GM12878 (cell line): ENCODE measurements at regions not wholly inside any gene's neighbourhood (a gene's known extent, or its start where the extent isn't known, plus 50 kb on each side); places are given as distances from the start of the nearest gene placed in this dataset.

Experiments used
- ATAC-seq: fragments of 200-7000 bp; cut with Tn5 transposase; 3 replicates; pipeline ENCODE4 v1.9.1; 2020; ENCODE audit warnings: mild to moderate bottlenecking, moderate library complexity
- BruUV-seq: library from RNA; stranded (reverse); fragments of 400-500 nt; replicated peaks from 2 replicates; lab custom pipeline; 2021; lab: Mats Ljungman, UMichigan
- CTCF ChIA-PET: fragments of 300-600 bp; sonication (Branson Sonifier 250); formaldehyde crosslinking; extraction: SDS; loops from one replicate; lab custom pipeline; 2021; ENCODE audit warnings: inconsistent platforms; lab: Yijun Ruan, JAX
- POLR2A ChIA-PET: fragments of 350-600 bp; formaldehyde crosslinking; extraction: SDS; loops from one replicate; lab custom pipeline; 2021; ENCODE audit warnings: inconsistent platforms; lab: Charles Lee
- RAD21 ChIA-PET: fragments of 300-600 bp; sonication (Branson Sonifier 250); formaldehyde crosslinking; loops from one replicate; lab custom pipeline; 2023; ENCODE audit warnings: antibody characterized with exemption; ENCODE audit not compliant: unreplicated experiment; lab: Charles Lee
- SMC1A ChIA-PET: fragments of 300-600 bp; sonication (Branson Sonifier 250); formaldehyde crosslinking; loops from one replicate; lab custom pipeline; 2023; ENCODE audit not compliant: unreplicated experiment, uncharacterized antibody; lab: Charles Lee
- DNase-seq: peaks from one replicate; pipeline ENCODE4 v3.0.0-alpha.2; 2011; ENCODE audit warnings: low read depth, low spot score
- FAIRE-seq: peaks from 3 replicates; lab custom pipeline; 2011; peaks lifted over from hg19 to GRCh38; lab: Jason Lieb, UNC
- H2AFZ ChIP-seq: 2 replicates; pipeline ENCODE4 v1.6.0; 2011; ENCODE audit warnings: low read depth, low read length, control low read depth; ENCODE audit not compliant: control insufficient read depth
- H3K27ac ChIP-seq: 2 replicates; pipeline ENCODE4 v1.5.1; 2011; ENCODE audit warnings: control low read depth; ENCODE audit not compliant: control insufficient read depth, insufficient read depth
- H3K27me3 ChIP-seq, 2 experiments: replicated peaks in 1 of 2; 2 replicates each; pipeline versions ENCODE4 v1.6.0 to v1.6.1; 2011; ENCODE audit warnings: low read length in 1 of 2; ENCODE audit not compliant: control insufficient read depth in 2 of 2, insufficient read depth in 2 of 2
- H3K36me3 ChIP-seq, 2 experiments: 2 replicates each; pipeline ENCODE4 v1.5.1; 2011; ENCODE audit warnings: low read length in 1 of 2; ENCODE audit not compliant: control insufficient read depth in 2 of 2, insufficient read depth in 2 of 2
- H3K4me1 ChIP-seq: 2 replicates; pipeline ENCODE4 v1.6.1; 2011; ENCODE audit warnings: mild to moderate bottlenecking, low read length, moderate library complexity, mixed read lengths; ENCODE audit not compliant: control insufficient read depth, insufficient read depth
- H3K4me2 ChIP-seq: 2 replicates; pipeline ENCODE4 v1.6.0; 2011; ENCODE audit warnings: control low read depth; ENCODE audit not compliant: control insufficient read depth, insufficient read depth
- H3K4me3 ChIP-seq: fragments of 200-600 bp; sonication (generic); 2 replicates; pipeline ENCODE4 v1.5.1; 2016
- H3K79me2 ChIP-seq: 2 replicates; pipeline ENCODE4 v1.6.0; 2011; ENCODE audit warnings: low read length; ENCODE audit not compliant: control insufficient read depth, insufficient read depth
- H3K9ac ChIP-seq: 2 replicates; pipeline ENCODE4 v1.8.0; 2011; ENCODE audit warnings: low read length, control low read depth, mixed read lengths; ENCODE audit not compliant: control insufficient read depth, insufficient read depth
- H3K9me3 ChIP-seq: replicated peaks from 3 replicates; pipeline ENCODE4 v1.5.1; 2011; ENCODE audit warnings: mild to moderate bottlenecking, low read length; ENCODE audit not compliant: control insufficient read depth, insufficient read depth
- H4K20me1 ChIP-seq: 2 replicates; pipeline ENCODE4 v1.6.0; 2011; ENCODE audit not compliant: control insufficient read depth, insufficient read depth
- BCLAF1 ChIP-seq: fragments of 450-650 bp; IDR thresholded peaks from 2 replicates; pipeline ENCODE4 v1.6.1; 2017; ENCODE audit warnings: antibody characterized with exemption, mild to moderate bottlenecking, moderate library complexity
- CTCF ChIP-seq, 3 experiments: IDR thresholded peaks in 2 of 3; conservative IDR thresholded peaks in 1 of 3; 2 replicates each; pipeline ENCODE4 v1.5.1; 2011; ENCODE audit warnings: low read depth in 3 of 3, low read length in 3 of 3, mild to moderate bottlenecking in 3 of 3, control low read depth in 2 of 3, moderate library complexity in 2 of 3, inconsistent platforms in 1 of 3, mixed read lengths in 1 of 3; ENCODE audit not compliant: control insufficient read depth in 2 of 3, insufficient read depth in 1 of 3; ENCODE audit errors: extremely low read depth in 1 of 3
- ELK1 ChIP-seq: IDR thresholded peaks from 2 replicates; pipeline ENCODE4 v1.6.1; 2012; ENCODE audit warnings: low read depth, low read length, improper control_type of control experiment
- GATAD2B ChIP-seq: fragments of 450-650 bp; conservative IDR thresholded peaks from 2 replicates; pipeline ENCODE4 v1.6.1; 2017; ENCODE audit warnings: low read depth, mild to moderate bottlenecking, moderate library complexity
- IRF3 ChIP-seq: fragments of 450-650 bp; IDR thresholded peaks from 2 replicates; pipeline ENCODE4 v1.6.1; 2014; ENCODE audit warnings: mild to moderate bottlenecking
- JUND ChIP-seq: IDR thresholded peaks from 2 replicates; pipeline ENCODE4 v1.6.1; 2012; ENCODE audit warnings: low read depth, mild to moderate bottlenecking, low read length, improper control_type of control experiment, moderate library complexity
- MYB ChIP-seq: fragments of 150-350 bp; IDR thresholded peaks from 2 replicates; pipeline ENCODE4 v1.6.1; 2014; ENCODE audit warnings: mild to moderate bottlenecking, low read depth, low read length, borderline replicate concordance
- NFXL1 ChIP-seq: fragments of 450-650 bp; IDR thresholded peaks from 2 replicates; pipeline ENCODE4 v1.6.1; 2017; ENCODE audit warnings: antibody characterized with exemption, mild to moderate bottlenecking, borderline replicate concordance
- RAD51 ChIP-seq: fragments of 450-650 bp; IDR thresholded peaks from 2 replicates; pipeline ENCODE4 v1.6.1; 2016; ENCODE audit warnings: moderate library complexity, mild to moderate bottlenecking, inconsistent platforms
- RB1 ChIP-seq: fragments of 450-650 bp; formaldehyde crosslinking; IDR thresholded peaks from 2 replicates; pipeline ENCODE4 v1.6.1; 2017; ENCODE audit warnings: mild to moderate bottlenecking, borderline replicate concordance
- TARDBP ChIP-seq: IDR thresholded peaks from 2 replicates; pipeline ENCODE4 v1.6.1; 2016; ENCODE audit warnings: borderline replicate concordance
- ZNF274 ChIP-seq: IDR thresholded peaks from one replicate; pipeline ENCODE4 v1.8.0; 2011; ENCODE audit not compliant: insufficient read length, insufficient read depth
- ZNF384 ChIP-seq: IDR thresholded peaks from 2 replicates; pipeline ENCODE4 v1.6.1; 2012; ENCODE audit warnings: low read depth, mild to moderate bottlenecking, low read length, improper control_type of control experiment, borderline replicate concordance
- ZNF622 ChIP-seq: fragments of 450-650 bp; IDR thresholded peaks from 2 replicates; pipeline ENCODE4 v1.6.1; 2017; ENCODE audit warnings: mild to moderate bottlenecking, inconsistent platforms
- WGBS: methylation state at CpG from one replicate; pipeline ENCODE4 v1.1.6; 2016; ENCODE audit warnings: low lambda C conversion rate; ENCODE audit not compliant: insufficient replicate concordance, insufficient coverage; ENCODE audit errors: missing lambda C conversion rate; 5-methylcytosine and 5-hydroxymethylcytosine counted together
- in situ Hi-C: fragments of 300-500 bp; cut with MboI; formaldehyde crosslinking; loops from 9 replicates; pipeline ENCODE4 v1.14.3; 2018; ENCODE audit warnings: mixed read lengths
- intact Hi-C: fragments of 100-400 bp; cut with micrococcal nuclease; formaldehyde crosslinking; loops from one replicate; pipeline ENCODE4 v1.14.2; 2022; ENCODE audit not compliant: unreplicated experiment

GRCh38 chr11:25449091-25449490 is 882.8 kb upstream of the ANO3 start (continued):
- no peak for TF ChIP-seq JUND
- TF ChIP-seq, all 136 proteins: peak for 0

GRCh38 chr11:25453471-25453870 is 878.5 kb upstream of the ANO3 start:
- Histone ChIP-seq H3K4me2 (no peak overlapping the region), H4K20me1 (no peaks in the 10 kb centered on the region), H3K4me1 (no peaks in the 10 kb centered on the region), H3K36me3 (no peaks in the 10 kb centered on the region)
- intact Hi-C loops: no loop called here
- no peak for ATAC-seq
- no peak for TF ChIP-seq NFXL1
- no peak for TF ChIP-seq RB1
- TF ChIP-seq TARDBP: no peak
- no peak for TF ChIP-seq ZNF384
- no peak for TF ChIP-seq MYB
- no peak for TF ChIP-seq ZNF274
- no peak for TF ChIP-seq ELK1
- no peak for TF ChIP-seq ZNF622
- TF ChIP-seq IRF3: no peak
- no peak for TF ChIP-seq RAD51
- TF ChIP-seq BCLAF1: no peak
- no peak for TF ChIP-seq CTCF (IDR thresholded peaks at IDR 0.05 in 2 of 3, conservative IDR thresholded peaks at IDR 0.05 in 1 of 3; ENCODE audit: control insufficient read depth in 2 of 3, extremely low read depth in 1 of 3, insufficient read depth in 1 of 3, low read depth in 3 of 3, low read length in 3 of 3)
- TF ChIP-seq GATAD2B: no peak
- TF ChIP-seq, all 136 proteins: peak for 0
- in situ Hi-C loops: no loop called here
- ChIA-PET RAD21 (no interaction called here), CTCF (no interaction called here), POLR2A (no interaction called here), SMC1A (no interaction called here)
- Histone ChIP-seq H3K4me3 (no peak overlapping the region), H3K27me3 (no peaks in the 10 kb centered on the region), H3K79me2 (no peaks in the 10 kb centered on the region), H2AFZ (no peak overlapping the region), H3K9ac (no peak overlapping the region), H3K27ac (no peak overlapping the region), H3K9me3 (no peaks in the 10 kb centered on the region)
- WGBS: 25% methylated on average over 8 of the region's 8 CpGs
- FAIRE-seq (no peak), DNase-seq (no peak)
- BruUV-seq: no TSS peak
